ENCODE measurements at regions not wholly inside any gene's neighbourhood (a gene's known extent, or its start where the extent isn't known, plus 50 kb on each side); places are given as distances from the start of the nearest gene placed in this dataset.

DNA sequence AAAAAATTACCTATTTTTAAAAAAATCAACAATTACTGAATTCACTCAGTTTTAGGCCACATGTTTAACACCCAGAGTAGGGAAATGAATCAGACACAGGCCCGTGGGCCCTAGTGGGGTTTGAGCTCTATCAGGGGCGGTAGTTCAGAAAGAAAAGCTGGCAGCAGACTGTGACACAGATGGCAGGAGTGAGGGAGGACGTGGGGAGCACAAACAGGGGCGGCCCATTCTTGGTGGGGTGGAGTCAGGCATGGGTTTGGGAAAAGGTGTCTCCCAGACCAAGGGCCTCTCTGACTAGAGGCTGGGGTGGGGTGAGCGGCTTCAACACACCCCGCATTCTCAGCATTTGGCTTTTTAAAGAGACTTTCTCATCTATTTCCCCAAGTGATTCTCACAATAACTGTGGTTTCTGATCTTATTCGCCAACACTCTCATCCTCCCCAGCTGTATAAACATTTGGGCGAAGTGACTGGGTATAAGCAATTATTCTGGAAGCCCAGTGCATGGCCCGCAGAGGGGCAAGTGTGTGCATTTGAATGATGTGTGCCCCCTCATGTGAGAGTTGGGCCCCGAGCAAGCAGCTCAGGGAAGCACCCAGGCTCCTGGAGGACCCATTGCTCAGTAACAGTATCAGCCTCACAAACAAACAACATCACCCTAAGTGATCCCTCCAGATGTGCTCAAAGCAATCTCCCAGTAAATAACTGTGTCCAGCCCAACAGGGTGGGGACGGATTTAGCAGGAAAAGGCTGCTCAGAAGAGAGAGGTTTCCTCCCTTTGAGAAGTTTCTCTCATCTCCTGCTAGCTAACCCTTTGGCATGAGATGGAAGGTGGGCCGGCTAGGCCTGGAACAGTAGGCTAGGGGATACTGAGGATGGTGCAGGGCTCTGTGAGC lies 437.6 kb upstream of the ZMIZ1 start:
- no peak for DNase-seq

GRCh38 chr10:78634389-78634815 lies 434.4 kb upstream of the ZMIZ1 start:
- DNase-seq, result no peak

DNA sequence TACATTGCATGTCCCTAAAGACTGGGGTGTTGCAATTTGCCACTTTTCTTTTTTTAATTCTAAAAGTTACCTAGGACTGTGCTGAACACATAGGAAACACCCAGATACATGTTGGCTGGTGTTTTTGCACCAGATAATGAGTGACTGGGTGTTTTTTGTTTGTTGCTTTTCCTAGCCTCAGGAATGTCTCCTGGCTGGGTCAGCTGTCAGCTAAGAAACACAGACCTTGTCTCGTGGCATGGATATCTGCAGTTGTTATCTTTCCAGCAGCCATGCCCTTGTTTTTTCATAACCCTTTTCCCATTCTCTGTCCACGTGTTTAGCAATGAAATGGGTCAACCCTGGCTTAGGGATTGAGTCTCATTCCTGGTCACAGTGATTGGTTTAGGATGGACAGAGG lies 433.9 kb upstream of the ZMIZ1 start:
- no peak for DNase-seq

- no peak for DNase-seq
Observed at GRCh38 chr10:78639629-78640028, 429.1 kb upstream of the ZMIZ1 start.

- no peak for DNase-seq
Observed at GRCh38 chr10:78640796-78641636, 427.8 kb upstream of the ZMIZ1 start.

DNA sequence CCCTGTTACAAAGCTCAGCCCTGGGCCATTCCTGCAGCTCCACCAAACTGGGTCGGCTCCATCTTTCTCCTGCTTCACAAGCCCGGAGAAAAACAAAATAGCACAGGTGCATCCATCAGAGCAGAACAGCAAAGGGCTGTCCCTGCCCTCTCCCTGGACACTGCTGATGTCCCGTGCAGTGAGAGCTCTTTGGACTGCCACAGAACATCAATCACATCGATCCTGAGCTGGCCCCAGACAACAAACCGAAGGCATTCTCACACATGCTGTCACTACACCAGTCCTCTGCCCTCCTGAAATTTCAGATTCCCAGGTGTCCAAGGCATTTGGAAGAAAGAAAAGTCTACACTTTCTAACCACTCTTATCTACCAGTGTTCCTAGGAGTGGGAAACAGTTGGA lies 427.1 kb upstream of the ZMIZ1 start:
- DNase-seq, result no peak

- DNase-seq, result no peak
Observed at GRCh38 chr10:78642269-78642816, 426.4 kb upstream of the ZMIZ1 start.

DNA sequence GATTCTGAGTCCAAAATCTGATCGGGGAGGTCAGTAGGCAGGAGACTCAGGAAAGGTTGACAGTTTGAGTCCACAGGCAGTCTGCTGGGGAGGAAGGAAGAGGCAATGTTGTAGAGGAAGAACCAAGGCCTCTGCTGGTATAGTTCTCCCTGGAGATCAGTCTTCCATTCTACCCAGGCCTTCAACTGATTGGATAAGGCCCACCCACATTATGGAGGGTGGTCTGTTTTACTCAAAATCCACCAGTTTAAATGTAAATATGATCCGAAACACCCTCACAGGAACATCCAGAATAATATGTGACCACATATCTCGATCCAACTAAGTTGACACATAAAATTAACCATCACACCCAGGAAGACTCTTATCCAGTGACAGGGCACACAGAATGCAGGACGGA lies 425.3 kb upstream of the ZMIZ1 start:
- no peak for DNase-seq

GRCh38 chr10:78644550-78644949 lies 424.2 kb upstream of the ZMIZ1 start:
- no peak for DNase-seq

- DNase-seq, result no peak
Observed at GRCh38 chr10:78645169-78645686, 423.5 kb upstream of the ZMIZ1 start.

DNA sequence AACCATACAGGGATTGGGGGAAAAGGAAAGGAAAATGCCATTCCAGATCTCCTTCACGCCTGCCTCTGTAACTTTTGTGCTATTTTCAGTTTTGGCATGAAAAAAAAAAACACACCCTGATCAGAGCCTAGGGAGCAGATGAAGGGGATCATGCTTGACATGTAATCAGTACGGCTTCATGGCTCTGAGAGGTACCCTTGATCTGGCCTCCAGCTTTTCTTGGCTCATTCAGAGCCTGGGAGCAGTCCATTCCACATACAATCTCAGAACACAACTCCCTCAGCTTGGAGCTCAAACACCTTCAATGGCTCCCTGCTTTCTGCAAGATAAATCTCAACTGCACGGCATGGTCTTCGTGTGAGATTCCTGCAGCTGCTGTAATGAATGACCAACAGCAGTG lies 422.8 kb upstream of the ZMIZ1 start:
- no peak for DNase-seq

GRCh38 chr10:78648256-78648860 lies 420.4 kb upstream of the ZMIZ1 start:
- DNase-seq, result no peak

DNA sequence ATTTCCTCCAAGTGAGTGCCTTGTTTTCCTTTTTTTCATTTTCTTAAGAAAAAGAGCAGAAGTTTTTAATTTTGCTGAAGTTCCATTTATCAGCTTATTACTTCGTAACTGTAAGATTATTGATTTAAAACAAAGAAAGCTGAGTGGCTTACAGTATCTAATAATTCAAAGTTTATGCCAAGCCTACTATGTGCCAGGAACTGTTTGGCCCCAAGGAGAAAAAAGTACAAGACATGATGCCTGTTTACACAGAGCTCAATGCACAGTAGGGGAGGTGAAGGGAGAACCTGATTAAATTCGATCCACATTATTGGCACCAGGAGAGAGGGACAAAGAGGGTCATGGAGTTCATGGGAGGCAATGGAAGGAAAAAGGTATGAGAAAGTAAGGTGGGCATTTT lies 419.3 kb upstream of the ZMIZ1 start:
- no peak for DNase-seq

GRCh38 chr10:78650122-78650521 lies 418.6 kb upstream of the ZMIZ1 start:
- no peak for DNase-seq

DNA sequence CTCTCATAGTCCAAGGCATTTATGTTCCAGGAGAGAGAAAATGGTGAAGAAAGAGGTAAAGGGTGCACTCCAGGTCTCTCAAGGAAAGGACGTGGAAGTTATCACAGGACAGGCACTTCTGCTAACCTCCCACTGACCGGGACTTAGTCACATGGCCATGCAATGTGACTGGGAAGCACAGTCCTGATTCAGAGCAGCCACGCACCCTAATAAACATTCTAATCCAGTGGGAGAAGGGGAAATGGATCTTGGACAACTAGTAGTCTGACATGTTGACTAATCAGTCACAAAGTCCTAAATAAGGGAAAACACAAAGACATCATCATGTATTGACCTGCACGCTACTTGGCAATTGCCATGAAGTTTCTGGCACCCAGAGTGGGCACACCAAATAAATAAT lies 417.5 kb upstream of the ZMIZ1 start:
- DNase-seq, result no peak

DNA sequence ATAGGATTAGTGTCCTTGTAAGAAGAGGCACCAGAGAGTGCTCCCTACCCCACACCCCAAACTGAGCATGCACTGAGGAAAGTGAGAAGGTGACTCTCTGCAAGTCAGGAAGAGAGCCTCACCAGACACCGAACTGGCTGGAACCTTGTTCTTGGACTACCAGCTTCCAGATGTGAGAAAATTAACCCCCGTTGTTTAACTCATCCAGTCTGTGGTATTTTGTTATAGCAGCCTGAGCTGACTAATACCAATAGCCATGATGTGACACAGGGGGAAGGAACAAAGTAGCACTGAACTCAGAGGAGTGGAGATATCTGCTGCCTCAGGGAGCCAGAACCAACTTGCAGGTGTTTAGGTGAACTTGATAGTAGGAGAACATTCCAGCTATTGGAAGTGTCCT lies 415.2 kb upstream of the ZMIZ1 start:
- no peak for DNase-seq

GRCh38 chr10:78654047-78654590 lies 414.6 kb upstream of the ZMIZ1 start:
- no peak for DNase-seq

DNA sequence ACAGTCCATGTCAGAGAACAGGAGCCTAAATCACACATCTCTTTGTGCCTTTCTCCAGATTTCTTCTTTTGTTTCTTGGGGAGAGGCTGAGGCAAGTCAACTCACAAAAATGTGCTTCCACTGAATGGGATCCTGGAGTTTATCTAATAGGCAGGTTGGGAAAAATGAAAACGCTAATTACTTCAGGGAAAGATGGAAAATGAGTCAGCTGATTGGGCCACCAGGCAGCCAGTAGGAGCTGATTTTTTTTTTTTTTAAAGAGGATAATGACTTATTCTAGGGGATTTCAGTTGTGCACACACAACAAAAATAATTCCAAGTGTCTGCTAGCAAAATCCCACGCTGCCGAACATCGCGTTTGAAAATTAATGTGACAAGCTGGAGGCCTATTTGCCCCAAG lies 412.8 kb upstream of the ZMIZ1 start:
- DNase-seq, result no peak

DNA sequence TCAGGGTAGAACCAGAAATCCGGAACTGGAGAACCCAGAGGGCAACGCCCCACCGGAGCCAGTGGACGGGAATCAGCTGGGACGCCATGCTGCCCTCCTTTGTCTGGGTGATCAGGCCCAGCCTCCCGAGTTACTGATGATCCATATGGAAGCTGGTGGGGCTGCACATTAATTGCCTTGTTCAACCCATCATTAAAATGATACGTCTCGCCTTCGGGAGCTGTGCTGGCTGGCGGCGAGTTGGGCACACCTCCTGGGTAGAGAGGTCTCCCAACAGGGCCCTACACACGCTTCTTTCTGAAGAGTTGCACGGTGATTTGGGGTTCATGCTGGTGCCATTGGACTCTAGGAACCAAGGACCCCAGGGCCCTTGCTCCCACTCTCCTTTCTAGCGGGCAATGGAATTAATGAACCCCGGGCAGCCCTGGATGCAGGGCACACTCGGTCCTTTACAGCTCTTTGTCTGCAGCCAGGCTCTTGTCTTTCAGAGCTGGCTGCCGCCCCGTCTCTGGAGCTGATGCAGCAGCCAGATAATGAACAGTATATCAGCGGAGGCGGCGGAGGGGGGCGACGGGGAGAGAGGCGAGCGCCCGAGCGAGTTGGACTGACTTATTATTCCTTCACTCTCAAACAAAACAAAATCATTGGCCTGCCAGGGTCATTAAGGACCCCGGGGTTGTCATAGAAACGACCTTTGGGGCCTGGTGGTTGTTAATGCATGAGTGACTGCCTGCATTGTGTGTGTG lies 412.2 kb upstream of the ZMIZ1 start:
- DNase-seq, result no peak

- DNase-seq, result no peak
Observed at GRCh38 chr10:78657163-78657861, 411.5 kb upstream of the ZMIZ1 start.

- DNase-seq, result no peak
Observed at GRCh38 chr10:78657862-78658165, 411.0 kb upstream of the ZMIZ1 start.
